Ovary (tissue), 3 donors: ENCODE measurements at regions not wholly inside any gene's neighbourhood (a gene's known extent, or its start where the extent isn't known, plus 50 kb on each side); places are given as distances from the start of the nearest gene placed in this dataset.

Experiments
- CTCF ChIP-seq, 3 donors: fragments of 450-650 bp in 2 of 3; fragments of 200-600 bp in 1 of 3; IDR thresholded peaks; one replicate each; pipeline versions ENCODE4 v1.5.1 to v1.8.0; 2016 to 2022; ENCODE audit warnings: antibody characterized with exemption in 3 of 3, mild to moderate bottlenecking in 1 of 3
- EP300 ChIP-seq: sonication (generic); formaldehyde crosslinking; IDR thresholded peaks from one replicate; pipeline ENCODE4 v1.6.1; 2017; ENCODE audit warnings: antibody characterized with exemption
- donor health status: DM: no; HTN: no; CAD: no.

GRCh38 chrX:94645726-94646125 lies 971.7 kb downstream of the FAM133A start:
- no peak for TF ChIP-seq CTCF (IDR thresholded peaks at IDR 0.05)
- TF ChIP-seq EP300 = no peak
